WTC11 (cell line): ENCODE measurements at regions not wholly inside any gene's neighbourhood (a gene's known extent, or its start where the extent isn't known, plus 50 kb on each side); places are given as distances from the start of the nearest gene placed in this dataset.

Source experiments
- ERG ChIP-seq: fragments of 250-450 bp; sonication (Bioruptor Pico); IDR thresholded peaks from 2 replicates; pipeline ENCODE4 v1.8.0; 2021; ENCODE audit warnings: mild to moderate bottlenecking
- GABPB1 ChIP-seq: sonication (generic); formaldehyde crosslinking; IDR thresholded peaks from 2 replicates; pipeline ENCODE4 v1.8.1; 2023; ENCODE audit warnings: mild to moderate bottlenecking, missing genetic modification reagents
- HMGXB4 ChIP-seq: sonication (generic); formaldehyde crosslinking; IDR thresholded peaks from 2 replicates; pipeline ENCODE4 v1.8.1; 2023; ENCODE audit warnings: mild to moderate bottlenecking, moderate library complexity, missing genetic modification reagents
- NR2C2 ChIP-seq: sonication (generic); formaldehyde crosslinking; IDR thresholded peaks from 2 replicates; pipeline ENCODE4 v1.8.0; 2022; ENCODE audit warnings: mild to moderate bottlenecking, missing genetic modification reagents
- SMAD3 ChIP-seq: sonication (generic); formaldehyde crosslinking; IDR thresholded peaks from 2 replicates; pipeline ENCODE4 v1.8.0; 2022; ENCODE audit warnings: missing genetic modification reagents, mild to moderate bottlenecking, borderline replicate concordance
- ZNF121 ChIP-seq: sonication (generic); formaldehyde crosslinking; IDR thresholded peaks from 2 replicates; pipeline ENCODE4 v1.8.0; 2023; ENCODE audit warnings: missing genetic modification reagents
- ZNF138 ChIP-seq: sonication (generic); formaldehyde crosslinking; conservative IDR thresholded peaks from 2 replicates; pipeline ENCODE4 v1.8.1; 2022; ENCODE audit warnings: mild to moderate bottlenecking, moderate library complexity, missing genetic modification reagents
- TF ChIP-seq, protein P1 (sequence below): fragments of 200-600 bp; IDR thresholded peaks from 2 replicates; pipeline ENCODE4 v1.8.0; 2022; ENCODE audit warnings: antibody characterized with exemption
- TF ChIP-seq, protein P2 (sequence below): sonication (generic); formaldehyde crosslinking; IDR thresholded peaks from 2 replicates; pipeline ENCODE4 v1.8.1; 2023; ENCODE audit warnings: mild to moderate bottlenecking, missing genetic modification reagents, moderate library complexity

- TF ChIP-seq GABPB1 (CRISPR knock-in tag) (no peak), SMAD3 (CRISPR knock-in tag) (no peak), ERG (CRISPR knock-in tag) (no peak), HMGXB4 (CRISPR knock-in tag) (no peak), NR2C2 (CRISPR knock-in tag) (no peak), ZNF138 (CRISPR knock-in tag) (no peak), ZNF121 (CRISPR knock-in tag) (no peak)
- TF ChIP-seq, protein P1, sequence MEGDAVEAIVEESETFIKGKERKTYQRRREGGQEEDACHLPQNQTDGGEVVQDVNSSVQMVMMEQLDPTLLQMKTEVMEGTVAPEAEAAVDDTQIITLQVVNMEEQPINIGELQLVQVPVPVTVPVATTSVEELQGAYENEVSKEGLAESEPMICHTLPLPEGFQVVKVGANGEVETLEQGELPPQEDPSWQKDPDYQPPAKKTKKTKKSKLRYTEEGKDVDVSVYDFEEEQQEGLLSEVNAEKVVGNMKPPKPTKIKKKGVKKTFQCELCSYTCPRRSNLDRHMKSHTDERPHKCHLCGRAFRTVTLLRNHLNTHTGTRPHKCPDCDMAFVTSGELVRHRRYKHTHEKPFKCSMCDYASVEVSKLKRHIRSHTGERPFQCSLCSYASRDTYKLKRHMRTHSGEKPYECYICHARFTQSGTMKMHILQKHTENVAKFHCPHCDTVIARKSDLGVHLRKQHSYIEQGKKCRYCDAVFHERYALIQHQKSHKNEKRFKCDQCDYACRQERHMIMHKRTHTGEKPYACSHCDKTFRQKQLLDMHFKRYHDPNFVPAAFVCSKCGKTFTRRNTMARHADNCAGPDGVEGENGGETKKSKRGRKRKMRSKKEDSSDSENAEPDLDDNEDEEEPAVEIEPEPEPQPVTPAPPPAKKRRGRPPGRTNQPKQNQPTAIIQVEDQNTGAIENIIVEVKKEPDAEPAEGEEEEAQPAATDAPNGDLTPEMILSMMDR: no peak
- TF ChIP-seq, protein P2, sequence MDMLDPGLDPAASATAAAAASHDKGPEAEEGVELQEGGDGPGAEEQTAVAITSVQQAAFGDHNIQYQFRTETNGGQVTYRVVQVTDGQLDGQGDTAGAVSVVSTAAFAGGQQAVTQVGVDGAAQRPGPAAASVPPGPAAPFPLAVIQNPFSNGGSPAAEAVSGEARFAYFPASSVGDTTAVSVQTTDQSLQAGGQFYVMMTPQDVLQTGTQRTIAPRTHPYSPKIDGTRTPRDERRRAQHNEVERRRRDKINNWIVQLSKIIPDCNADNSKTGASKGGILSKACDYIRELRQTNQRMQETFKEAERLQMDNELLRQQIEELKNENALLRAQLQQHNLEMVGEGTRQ (CRISPR knock-in tag): no peak
These were observed 538.6 kb downstream of the TRAM1L1 start for GRCh38 chr4:116546759-116547158.
